ENCODE measurements at regions not wholly inside any gene's neighbourhood (a gene's known extent, or its start where the extent isn't known, plus 50 kb on each side); places are given as distances from the start of the nearest gene placed in this dataset.

GRCh38 chr12:45627407-45628069 lies 102.0 kb upstream of the ARID2 start:
- no peak for DNase-seq (ENCODE audit: low read depth)

- no peak for DNase-seq (ENCODE audit: low read depth)
Observed at GRCh38 chr12:45629292-45629691, 100.2 kb upstream of the ARID2 start.

DNA sequence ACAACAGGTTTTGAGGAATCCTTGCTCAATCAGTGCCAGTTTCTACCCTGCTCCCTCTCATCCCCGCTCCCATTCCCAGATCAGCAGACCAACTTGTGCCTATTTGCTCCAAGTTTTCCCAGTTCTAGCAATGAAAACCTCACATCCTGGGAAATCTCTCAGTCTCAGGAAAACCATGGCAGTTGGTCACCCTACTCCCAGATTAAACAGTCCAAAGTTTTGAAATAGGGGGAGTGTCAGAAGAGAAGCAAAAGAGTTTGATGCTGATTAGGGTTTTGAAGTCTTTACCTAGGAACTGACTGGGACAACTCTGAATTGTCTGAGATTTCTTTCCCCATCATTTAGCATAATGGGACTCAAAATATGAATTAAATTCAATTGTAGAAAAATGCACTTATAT lies 95.8 kb upstream of the ARID2 start:
- DNase-seq (ENCODE audit: low read depth): no peak

GRCh38 chr12:45634273-45634917 lies 95.1 kb upstream of the ARID2 start:
- DNase-seq (ENCODE audit: low read depth): no peak

GRCh38 chr12:45637242-45637641 lies 92.3 kb upstream of the ARID2 start:
- DNase-seq (ENCODE audit: low read depth): no peak

GRCh38 chr12:45637706-45638105 lies 91.8 kb upstream of the ARID2 start:
- DNase-seq (ENCODE audit: low read depth): no peak

- no peak for DNase-seq (ENCODE audit: low read depth)
Observed at GRCh38 chr12:45638386-45638785, 91.1 kb upstream of the ARID2 start.

DNA sequence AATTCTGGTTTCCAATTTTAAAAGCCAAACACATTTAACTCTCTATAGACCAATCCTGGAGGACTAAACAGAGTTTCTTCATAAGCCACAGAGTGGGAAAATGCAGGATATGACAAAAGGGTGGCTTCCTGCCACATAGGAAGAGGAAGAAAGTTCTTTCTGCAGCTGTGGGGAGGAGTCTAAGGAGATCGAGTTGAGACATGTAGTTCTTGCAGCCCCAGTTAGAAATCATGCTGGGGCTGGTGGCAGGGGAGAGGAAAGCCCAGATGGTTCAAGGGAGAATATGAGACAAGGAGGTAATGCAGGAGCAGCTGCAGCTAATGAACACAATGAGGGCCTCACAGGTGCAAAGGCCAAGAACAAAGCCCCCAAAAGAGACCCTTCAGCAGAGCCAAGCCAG lies 85.0 kb upstream of the ARID2 start:
- no peak for DNase-seq (ENCODE audit: low read depth)

- DNase-seq (ENCODE audit: low read depth): no peak
Observed at GRCh38 chr12:45646851-45647581, 82.5 kb upstream of the ARID2 start.

GRCh38 chr12:45648070-45648469 lies 81.4 kb upstream of the ARID2 start:
- DNase-seq (ENCODE audit: low read depth): no peak

DNA sequence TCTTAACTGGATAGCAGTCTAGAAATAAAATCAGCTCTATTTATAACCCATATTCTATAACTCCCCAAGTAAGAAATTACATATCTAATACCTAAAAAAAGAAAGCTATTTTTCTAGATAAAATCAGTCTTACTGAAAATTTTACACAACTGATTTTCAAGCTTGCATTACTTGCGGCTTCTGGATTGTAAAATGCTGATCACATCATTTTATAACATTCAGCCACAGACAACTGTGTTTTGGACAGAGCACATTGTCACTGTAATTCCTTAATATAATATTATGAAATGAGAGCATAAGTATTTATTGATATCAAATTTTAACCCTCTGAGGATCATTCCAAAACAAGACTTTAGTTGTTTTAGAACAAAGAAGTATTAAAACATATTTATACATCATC lies 78.5 kb upstream of the ARID2 start:
- no peak for DNase-seq (ENCODE audit: low read depth)

GRCh38 chr12:45654002-45654665 lies 75.4 kb upstream of the ARID2 start:
- no peak for DNase-seq (ENCODE audit: low read depth)

DNA sequence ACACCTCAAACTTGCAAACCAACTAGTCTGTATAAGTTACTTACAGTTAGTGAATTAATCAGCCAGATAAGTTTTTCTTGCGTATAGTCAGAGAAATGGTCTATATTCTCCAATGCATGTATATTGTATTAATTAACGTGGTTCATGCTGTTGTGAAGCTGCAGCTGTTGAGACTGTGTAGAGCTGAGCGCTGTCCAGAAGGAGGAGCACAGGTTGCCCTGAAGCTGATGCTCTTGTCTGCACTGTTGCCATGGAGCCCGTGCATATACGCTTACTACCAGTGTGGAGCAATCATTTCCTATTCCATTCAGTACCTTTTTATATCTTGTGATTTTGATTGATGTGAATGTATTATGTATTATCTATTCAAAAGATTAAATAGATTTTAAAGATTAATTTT lies 74.3 kb upstream of the ARID2 start:
- peak; percentile 36 for DNase-seq (ENCODE audit: low read depth)

DNA sequence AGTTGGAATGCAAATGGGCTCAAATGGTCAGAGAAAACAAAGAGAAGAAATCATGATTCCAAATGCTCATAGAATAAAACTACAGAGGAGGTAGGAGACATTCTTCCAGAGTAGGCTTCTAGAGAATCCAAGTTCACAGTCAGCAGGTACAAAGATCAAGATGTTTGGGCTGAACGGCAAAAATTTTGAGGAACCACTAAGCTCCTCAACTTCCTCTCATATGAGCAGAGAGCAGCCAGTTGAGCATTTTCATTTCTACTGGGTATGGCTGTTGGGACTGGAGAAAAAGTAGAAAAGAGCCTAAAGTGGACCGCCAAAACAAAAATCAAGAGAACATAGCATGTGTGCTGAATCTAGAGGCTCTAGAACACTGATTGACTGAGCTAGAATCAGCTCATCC lies 73.8 kb upstream of the ARID2 start:
- DNase-seq (ENCODE audit: low read depth): no peak

- DNase-seq (ENCODE audit: low read depth): no peak
Observed at GRCh38 chr12:45658020-45658419, 71.5 kb upstream of the ARID2 start.

DNA sequence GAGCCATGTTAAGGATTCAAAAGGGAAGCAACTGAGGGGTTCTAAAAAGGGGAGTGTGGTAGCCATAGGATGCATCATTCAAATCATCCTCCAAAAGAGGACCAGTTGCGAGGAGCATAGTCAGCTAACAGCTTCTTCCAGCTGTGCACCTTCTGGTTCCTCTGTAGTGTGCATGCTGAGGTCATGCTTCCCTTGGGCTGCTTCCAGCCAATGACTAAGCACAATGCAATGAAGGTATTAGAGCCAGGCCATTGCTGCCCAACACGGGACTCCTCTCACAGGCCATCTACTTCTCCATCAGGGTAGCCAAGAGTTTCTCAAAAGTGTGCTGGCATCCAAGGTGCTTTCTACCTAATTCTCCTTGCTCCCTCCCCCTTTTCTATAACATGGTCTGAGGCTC lies 69.2 kb upstream of the ARID2 start:
- DNase-seq (ENCODE audit: low read depth): no peak

GRCh38 chr12:45663455-45663854 lies 66.1 kb upstream of the ARID2 start:
- DNase-seq (ENCODE audit: low read depth): no peak

DNA sequence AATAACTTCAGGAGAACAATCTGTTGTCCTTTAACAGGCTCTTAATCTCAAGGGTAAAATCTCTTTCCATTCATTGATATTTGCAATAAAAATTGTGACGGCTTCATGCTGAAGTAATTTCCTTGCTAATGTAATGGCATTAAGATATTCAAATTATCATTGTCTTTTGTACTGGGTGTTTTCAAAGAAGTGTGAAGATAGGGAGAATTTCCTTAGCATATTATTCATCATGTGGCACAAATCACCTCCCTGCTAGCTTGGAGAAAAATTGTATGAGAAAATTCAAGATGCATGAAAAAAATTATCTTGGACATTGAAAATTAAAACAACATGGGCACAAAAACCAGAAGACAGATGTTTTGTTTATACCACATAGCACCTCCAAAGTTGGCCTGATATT lies 63.6 kb upstream of the ARID2 start:
- DNase-seq (ENCODE audit: low read depth): no peak

GRCh38 chr12:45666396-45666795 lies 63.1 kb upstream of the ARID2 start:
- no peak for DNase-seq (ENCODE audit: low read depth)

GRCh38 chr12:45666816-45667215 lies 62.7 kb upstream of the ARID2 start:
- DNase-seq (ENCODE audit: low read depth): no peak

DNA sequence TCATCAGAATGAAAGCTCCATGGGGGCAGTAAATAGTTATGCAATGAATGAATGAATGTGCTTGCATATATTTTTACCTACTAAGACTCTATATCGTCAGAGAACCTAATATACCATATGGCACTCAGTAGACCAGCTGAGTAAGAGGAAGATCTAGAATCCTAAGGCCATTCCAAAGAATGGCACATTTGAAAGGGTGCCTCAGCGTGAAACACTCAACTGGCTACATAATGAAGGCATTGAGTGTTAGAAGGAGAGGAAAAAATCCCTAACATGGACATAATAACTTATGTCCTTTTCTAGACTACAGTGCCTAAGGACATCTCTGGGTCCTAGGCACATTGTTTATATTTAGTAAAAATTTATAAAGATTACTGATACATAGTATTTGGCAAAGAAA lies 61.7 kb upstream of the ARID2 start:
- DNase-seq (ENCODE audit: low read depth): no peak

- DNase-seq (ENCODE audit: low read depth): no peak
Observed at GRCh38 chr12:45668641-45669040, 60.9 kb upstream of the ARID2 start.

GRCh38 chr12:45669093-45669492 lies 60.4 kb upstream of the ARID2 start:
- no peak for DNase-seq (ENCODE audit: low read depth)
